ENCODE measurements at regions not wholly inside any gene's neighbourhood (a gene's known extent, or its start where the extent isn't known, plus 50 kb on each side); places are given as distances from the start of the nearest gene placed in this dataset.

DNA sequence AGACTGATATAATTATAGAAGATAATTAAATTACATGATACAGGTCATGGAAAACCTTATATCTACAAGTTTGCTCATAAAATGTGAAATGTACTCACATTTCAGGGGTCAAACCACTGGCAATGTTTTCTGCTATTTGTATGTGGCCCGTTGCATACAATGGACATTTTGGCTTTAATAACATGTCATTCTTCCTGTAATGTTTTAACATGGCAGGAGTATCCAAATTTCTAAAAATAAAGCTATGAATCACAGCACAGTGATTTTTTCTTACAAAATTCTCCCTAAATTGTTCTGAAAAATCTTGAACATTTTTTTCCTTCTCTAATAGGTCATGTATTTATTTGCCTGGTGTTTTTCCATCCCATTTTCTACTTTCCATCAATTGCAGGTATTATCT lies 305.7 kb downstream of the SMOC2 start:
- Histone ChIP-seq H3K4me2 (no peak overlapping the region), H3K4me1 (ENCODE audit: control insufficient read depth in 1 of 2, insufficient read depth in 2 of 2, low read depth in 1 of 2, low read length in 1 of 2) (peaks cover 0 to 4% of the 10 kb centered on the region in 2 experiments; a peak in 1 of 4 replicates), H3F3A (replicated peaks; ENCODE audit: insufficient read depth) (no peaks in the 10 kb centered on the region), H3K36me3 (replicated peaks in 1 of 2; ENCODE audit: control insufficient read depth in 1 of 2, insufficient read depth in 2 of 2, low read length in 1 of 2) (no peaks in the 10 kb centered on the region), H3K27ac (ENCODE audit: low read depth in 2 of 2, low read length in 1 of 2) (no peak overlapping the region), H3K9me2 (no peaks in the 10 kb centered on the region), H3K4me3 (ENCODE audit: low read depth in 2 of 2, low read length in 1 of 2) (no peak overlapping the region), H3K27me3 (ENCODE audit: insufficient read depth) (no peaks in the 10 kb centered on the region), H4K20me1 (ENCODE audit: insufficient read depth) (no peaks in the 10 kb centered on the region), H3K79me2 (ENCODE audit: insufficient read depth) (no peaks in the 10 kb centered on the region), H3K9ac (no peak overlapping the region), H3K9me3 (peaks cover 4% of the 10 kb centered on the region; the same call in 1 of the 2 replicates), H2AFZ (ENCODE audit: low read depth) (no peak overlapping the region)
- no peak for TF ChIP-seq JUND (IDR thresholded peaks at IDR 0.05)
- TF ChIP-seq YY1 (IDR thresholded peaks at IDR 0.05; ENCODE audit: low read depth), result no peak
- no peak for TF ChIP-seq RXRA (IDR thresholded peaks at IDR 0.05; ENCODE audit: borderline replicate concordance, low read depth)
- no peak for TF ChIP-seq USF1 (IDR thresholded peaks at IDR 0.05; ENCODE audit: borderline replicate concordance, low read depth)
- ChIA-PET POLR2A (no interaction called here), CTCF (interaction anchor here (0.8 to 1.1 kb wide), 2 partner anchors 12 to 33 kb away, joined by 4 to 5 read pairs; no protein-coding TSS in a partner anchor)
- WGBS (ENCODE audit: low lambda C conversion rate), result 9% methylated on average over 1 of the region's 1 CpG
- DNase-seq, result no peak

DNA sequence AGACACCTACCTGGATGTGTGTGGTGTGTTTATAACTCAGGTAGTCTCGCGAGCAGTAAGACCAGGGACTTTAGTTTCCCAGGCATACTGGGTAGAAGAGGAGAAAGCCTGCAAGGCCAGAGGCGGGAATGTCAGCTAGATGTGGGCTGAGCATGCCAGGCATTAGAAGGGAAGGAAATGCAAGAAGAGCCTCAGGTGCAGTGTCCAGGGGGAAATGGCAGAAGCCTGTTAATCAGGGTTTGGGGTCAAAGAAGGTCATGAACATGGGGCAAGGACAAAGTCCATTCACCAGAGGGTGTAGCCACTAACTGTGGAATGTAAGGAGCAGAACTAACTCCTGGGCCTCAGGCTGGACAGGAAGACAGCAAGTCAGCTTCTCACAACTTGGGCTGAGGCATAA lies 305.0 kb downstream of the SMOC2 start:
- no peak overlapping the region for H3K4me2 ChIP-seq
- no peaks in the 10 kb centered on the region for H4K20me1 ChIP-seq (ENCODE audit: insufficient read depth)
- H3K27ac ChIP-seq (ENCODE audit: low read depth in 2 of 2, low read length in 1 of 2), result no peak overlapping the region
- no peak overlapping the region for H3K4me3 ChIP-seq (ENCODE audit: low read depth in 2 of 2, low read length in 1 of 2)
- H3F3A ChIP-seq (replicated peaks; ENCODE audit: insufficient read depth), result no peaks in the 10 kb centered on the region
- 56% methylated on average over 3 of the region's 3 CpGs for WGBS (ENCODE audit: low lambda C conversion rate)
- H3K36me3 ChIP-seq (replicated peaks in 1 of 2; ENCODE audit: control insufficient read depth in 1 of 2, insufficient read depth in 2 of 2, low read length in 1 of 2), result no peaks in the 10 kb centered on the region
- H3K9me3 ChIP-seq, result peaks cover 4% of the 10 kb centered on the region; the same call in 1 of the 2 replicates
- ChIA-PET POLR2A (no interaction called here), CTCF (interaction anchor here (0.8 kb wide), 1 partner anchor 12 kb away, joined by 4 read pairs; no protein-coding TSS in a partner anchor)
- TF ChIP-seq FOSL2 (IDR thresholded peaks at IDR 0.05; ENCODE audit: borderline replicate concordance, low read depth), result no peak
- no peak for TF ChIP-seq EP300 (IDR thresholded peaks at IDR 0.05; ENCODE audit: borderline replicate concordance in 1 of 2, low read depth in 1 of 2, low read length in 1 of 2)
- TF ChIP-seq JUND (IDR thresholded peaks at IDR 0.05), result no peak
- TF ChIP-seq TCF12 (IDR thresholded peaks at IDR 0.05), result no peak
- TF ChIP-seq, protein P1, sequence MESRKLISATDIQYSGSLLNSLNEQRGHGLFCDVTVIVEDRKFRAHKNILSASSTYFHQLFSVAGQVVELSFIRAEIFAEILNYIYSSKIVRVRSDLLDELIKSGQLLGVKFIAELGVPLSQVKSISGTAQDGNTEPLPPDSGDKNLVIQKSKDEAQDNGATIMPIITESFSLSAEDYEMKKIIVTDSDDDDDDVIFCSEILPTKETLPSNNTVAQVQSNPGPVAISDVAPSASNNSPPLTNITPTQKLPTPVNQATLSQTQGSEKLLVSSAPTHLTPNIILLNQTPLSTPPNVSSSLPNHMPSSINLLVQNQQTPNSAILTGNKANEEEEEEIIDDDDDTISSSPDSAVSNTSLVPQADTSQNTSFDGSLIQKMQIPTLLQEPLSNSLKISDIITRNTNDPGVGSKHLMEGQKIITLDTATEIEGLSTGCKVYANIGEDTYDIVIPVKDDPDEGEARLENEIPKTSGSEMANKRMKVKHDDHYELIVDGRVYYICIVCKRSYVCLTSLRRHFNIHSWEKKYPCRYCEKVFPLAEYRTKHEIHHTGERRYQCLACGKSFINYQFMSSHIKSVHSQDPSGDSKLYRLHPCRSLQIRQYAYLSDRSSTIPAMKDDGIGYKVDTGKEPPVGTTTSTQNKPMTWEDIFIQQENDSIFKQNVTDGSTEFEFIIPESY (IDR thresholded peaks at IDR 0.05; ENCODE audit: borderline replicate concordance, low read depth), result no peak
- TF ChIP-seq, protein P2, sequence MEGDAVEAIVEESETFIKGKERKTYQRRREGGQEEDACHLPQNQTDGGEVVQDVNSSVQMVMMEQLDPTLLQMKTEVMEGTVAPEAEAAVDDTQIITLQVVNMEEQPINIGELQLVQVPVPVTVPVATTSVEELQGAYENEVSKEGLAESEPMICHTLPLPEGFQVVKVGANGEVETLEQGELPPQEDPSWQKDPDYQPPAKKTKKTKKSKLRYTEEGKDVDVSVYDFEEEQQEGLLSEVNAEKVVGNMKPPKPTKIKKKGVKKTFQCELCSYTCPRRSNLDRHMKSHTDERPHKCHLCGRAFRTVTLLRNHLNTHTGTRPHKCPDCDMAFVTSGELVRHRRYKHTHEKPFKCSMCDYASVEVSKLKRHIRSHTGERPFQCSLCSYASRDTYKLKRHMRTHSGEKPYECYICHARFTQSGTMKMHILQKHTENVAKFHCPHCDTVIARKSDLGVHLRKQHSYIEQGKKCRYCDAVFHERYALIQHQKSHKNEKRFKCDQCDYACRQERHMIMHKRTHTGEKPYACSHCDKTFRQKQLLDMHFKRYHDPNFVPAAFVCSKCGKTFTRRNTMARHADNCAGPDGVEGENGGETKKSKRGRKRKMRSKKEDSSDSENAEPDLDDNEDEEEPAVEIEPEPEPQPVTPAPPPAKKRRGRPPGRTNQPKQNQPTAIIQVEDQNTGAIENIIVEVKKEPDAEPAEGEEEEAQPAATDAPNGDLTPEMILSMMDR (IDR thresholded peaks at IDR 0.05), result no peak
- TF ChIP-seq MEF2A (IDR thresholded peaks at IDR 0.05; ENCODE audit: borderline replicate concordance, low read depth), result no peak
- no peak for TF ChIP-seq REST (IDR thresholded peaks at IDR 0.05; ENCODE audit: low read depth, low read length)
- no peak for TF ChIP-seq RAD21 (IDR thresholded peaks at IDR 0.05; ENCODE audit: low read length)
- TF ChIP-seq POLR2AphosphoS5 (IDR thresholded peaks at IDR 0.05; ENCODE audit: low read depth, low read length), result no peak
- TF ChIP-seq SIN3A (IDR thresholded peaks at IDR 0.05; ENCODE audit: borderline replicate concordance, low read depth, low read length), result no peak
- no peak for TF ChIP-seq USF1 (IDR thresholded peaks at IDR 0.05; ENCODE audit: borderline replicate concordance, low read depth)
- no peak for TF ChIP-seq MAX (IDR thresholded peaks at IDR 0.05; ENCODE audit: low read depth)
- TF ChIP-seq FOXJ3 (CRISPR knock-in tag; IDR thresholded peaks at IDR 0.05), result no peak
- TF ChIP-seq RXRA (IDR thresholded peaks at IDR 0.05; ENCODE audit: borderline replicate concordance, low read depth), result no peak
- no peak for TF ChIP-seq MXI1 (IDR thresholded peaks at IDR 0.05; ENCODE audit: low read depth, low read length)
- DNase-seq, result no peak
- no peaks in the 10 kb centered on the region for H3K27me3 ChIP-seq (ENCODE audit: insufficient read depth)
- no peak overlapping the region for H2AFZ ChIP-seq (ENCODE audit: low read depth)
- no peak overlapping the region for H3K9ac ChIP-seq
- H3K9me2 ChIP-seq, result no peaks in the 10 kb centered on the region
- no peaks in the 10 kb centered on the region for H3K79me2 ChIP-seq (ENCODE audit: insufficient read depth)
- peaks cover 0 to 4% of the 10 kb centered on the region in 2 experiments; a peak in 1 of 4 replicates for H3K4me1 ChIP-seq (ENCODE audit: control insufficient read depth in 1 of 2, insufficient read depth in 2 of 2, low read depth in 1 of 2, low read length in 1 of 2)
